Fibroblast of lung (primary cell): ENCODE measurements at regions not wholly inside any gene's neighbourhood (a gene's known extent, or its start where the extent isn't known, plus 50 kb on each side); places are given as distances from the start of the nearest gene placed in this dataset.

Experiments
- EZH2 ChIP-seq: IDR thresholded peaks from 2 replicates; pipeline ENCODE4 v1.5.1; 2012; ENCODE audit warnings: low read length, control low read depth, mild to moderate bottlenecking; ENCODE audit errors: missing control alignments
- TF ChIP-seq, protein P1 (sequence below), 2 donors: IDR thresholded peaks in 1 of 2; conservative IDR thresholded peaks in 1 of 2; 1 replicate in 1 of 2; 2 replicates in 1 of 2; pipeline ENCODE4 v1.5.1; 2011 to 2012; ENCODE audit warnings: low read length in 2 of 2, control low read depth in 1 of 2, inconsistent platforms in 1 of 2, low read depth in 1 of 2, mild to moderate bottlenecking in 1 of 2

DNA sequence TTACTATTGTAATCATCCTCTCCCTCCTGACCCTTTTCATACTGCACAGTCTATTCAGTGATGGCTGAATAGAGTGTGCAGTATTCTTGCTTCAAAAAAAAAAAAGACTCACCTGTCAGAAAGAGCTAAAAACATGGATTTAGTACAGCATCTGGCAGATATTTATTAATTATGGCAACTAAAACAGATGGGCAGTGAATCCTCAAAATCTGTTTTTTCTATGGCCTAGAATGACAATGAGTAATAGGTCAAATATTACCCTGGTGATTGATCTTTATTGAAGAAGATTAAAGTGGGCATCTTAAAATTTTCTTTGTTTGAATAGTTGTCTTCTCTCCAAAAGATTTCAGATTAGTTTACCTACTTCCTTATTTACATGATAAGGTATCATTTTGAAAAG, 543.6 kb downstream of the FOXG1 start:
- TF ChIP-seq, protein P1, sequence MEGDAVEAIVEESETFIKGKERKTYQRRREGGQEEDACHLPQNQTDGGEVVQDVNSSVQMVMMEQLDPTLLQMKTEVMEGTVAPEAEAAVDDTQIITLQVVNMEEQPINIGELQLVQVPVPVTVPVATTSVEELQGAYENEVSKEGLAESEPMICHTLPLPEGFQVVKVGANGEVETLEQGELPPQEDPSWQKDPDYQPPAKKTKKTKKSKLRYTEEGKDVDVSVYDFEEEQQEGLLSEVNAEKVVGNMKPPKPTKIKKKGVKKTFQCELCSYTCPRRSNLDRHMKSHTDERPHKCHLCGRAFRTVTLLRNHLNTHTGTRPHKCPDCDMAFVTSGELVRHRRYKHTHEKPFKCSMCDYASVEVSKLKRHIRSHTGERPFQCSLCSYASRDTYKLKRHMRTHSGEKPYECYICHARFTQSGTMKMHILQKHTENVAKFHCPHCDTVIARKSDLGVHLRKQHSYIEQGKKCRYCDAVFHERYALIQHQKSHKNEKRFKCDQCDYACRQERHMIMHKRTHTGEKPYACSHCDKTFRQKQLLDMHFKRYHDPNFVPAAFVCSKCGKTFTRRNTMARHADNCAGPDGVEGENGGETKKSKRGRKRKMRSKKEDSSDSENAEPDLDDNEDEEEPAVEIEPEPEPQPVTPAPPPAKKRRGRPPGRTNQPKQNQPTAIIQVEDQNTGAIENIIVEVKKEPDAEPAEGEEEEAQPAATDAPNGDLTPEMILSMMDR (conservative IDR thresholded peaks at IDR 0.05 in 1 of 2, IDR thresholded peaks at IDR 0.05 in 1 of 2; ENCODE audit: low read depth in 1 of 2, low read length in 2 of 2) = no peak
- no peak for TF ChIP-seq EZH2
